ENCODE measurements at regions not wholly inside any gene's neighbourhood (a gene's known extent, or its start where the extent isn't known, plus 50 kb on each side); places are given as distances from the start of the nearest gene placed in this dataset.

GRCh38 chr6:11288065-11288464, 55.6 kb upstream of the NEDD9 start:
- TF ChIP-seq CTCF (conservative IDR thresholded peaks at IDR 0.05; ENCODE audit: low read depth, low read length): no peak
- TF ChIP-seq USF2 (IDR thresholded peaks at IDR 0.05; ENCODE audit: low read depth, low read length): no peak
